ENCODE measurements at regions not wholly inside any gene's neighbourhood (a gene's known extent, or its start where the extent isn't known, plus 50 kb on each side); places are given as distances from the start of the nearest gene placed in this dataset.

DNA sequence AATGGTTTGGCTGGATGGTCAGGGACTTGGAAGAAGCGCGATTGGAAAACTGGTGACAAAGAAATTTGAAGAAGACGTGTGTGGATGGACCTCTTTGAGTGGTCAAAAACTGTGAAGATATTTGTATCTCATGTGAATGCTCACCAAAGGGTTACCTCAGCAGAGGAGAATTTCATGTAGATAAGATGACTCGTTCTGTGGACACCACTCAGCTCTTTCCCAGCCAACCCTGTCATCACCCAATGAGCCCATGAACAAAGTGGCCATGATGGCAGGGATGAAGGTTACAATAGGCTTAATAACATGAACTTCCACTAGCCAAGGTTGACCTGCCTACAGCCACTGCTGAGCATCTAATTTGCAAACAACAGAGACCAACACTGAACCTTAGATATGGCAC, 248.3 kb downstream of the KCNE4 start:
- no peak for DNase-seq (ENCODE audit: low spot score)
- ATAC-seq (ENCODE audit: low read depth) = no peak
- Histone ChIP-seq H3K27ac (ENCODE audit: poor library complexity, severe bottlenecking) (no peak overlapping the region), H3K27me3 (ENCODE audit: insufficient read depth, poor library complexity, severe bottlenecking) (no peaks in the 10 kb centered on the region), H3K9me3 (ENCODE audit: severe bottlenecking) (no peaks in the 10 kb centered on the region), H3K4me3 (ENCODE audit: severe bottlenecking) (no peak overlapping the region), H3K36me3 (ENCODE audit: low read depth) (no peaks in the 10 kb centered on the region), H3K4me1 (ENCODE audit: insufficient read depth, poor library complexity, severe bottlenecking) (no peaks in the 10 kb centered on the region)
- TF ChIP-seq, protein P1, sequence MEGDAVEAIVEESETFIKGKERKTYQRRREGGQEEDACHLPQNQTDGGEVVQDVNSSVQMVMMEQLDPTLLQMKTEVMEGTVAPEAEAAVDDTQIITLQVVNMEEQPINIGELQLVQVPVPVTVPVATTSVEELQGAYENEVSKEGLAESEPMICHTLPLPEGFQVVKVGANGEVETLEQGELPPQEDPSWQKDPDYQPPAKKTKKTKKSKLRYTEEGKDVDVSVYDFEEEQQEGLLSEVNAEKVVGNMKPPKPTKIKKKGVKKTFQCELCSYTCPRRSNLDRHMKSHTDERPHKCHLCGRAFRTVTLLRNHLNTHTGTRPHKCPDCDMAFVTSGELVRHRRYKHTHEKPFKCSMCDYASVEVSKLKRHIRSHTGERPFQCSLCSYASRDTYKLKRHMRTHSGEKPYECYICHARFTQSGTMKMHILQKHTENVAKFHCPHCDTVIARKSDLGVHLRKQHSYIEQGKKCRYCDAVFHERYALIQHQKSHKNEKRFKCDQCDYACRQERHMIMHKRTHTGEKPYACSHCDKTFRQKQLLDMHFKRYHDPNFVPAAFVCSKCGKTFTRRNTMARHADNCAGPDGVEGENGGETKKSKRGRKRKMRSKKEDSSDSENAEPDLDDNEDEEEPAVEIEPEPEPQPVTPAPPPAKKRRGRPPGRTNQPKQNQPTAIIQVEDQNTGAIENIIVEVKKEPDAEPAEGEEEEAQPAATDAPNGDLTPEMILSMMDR (IDR thresholded peaks at IDR 0.05; ENCODE audit: poor library complexity, severe bottlenecking) = no peak

DNA sequence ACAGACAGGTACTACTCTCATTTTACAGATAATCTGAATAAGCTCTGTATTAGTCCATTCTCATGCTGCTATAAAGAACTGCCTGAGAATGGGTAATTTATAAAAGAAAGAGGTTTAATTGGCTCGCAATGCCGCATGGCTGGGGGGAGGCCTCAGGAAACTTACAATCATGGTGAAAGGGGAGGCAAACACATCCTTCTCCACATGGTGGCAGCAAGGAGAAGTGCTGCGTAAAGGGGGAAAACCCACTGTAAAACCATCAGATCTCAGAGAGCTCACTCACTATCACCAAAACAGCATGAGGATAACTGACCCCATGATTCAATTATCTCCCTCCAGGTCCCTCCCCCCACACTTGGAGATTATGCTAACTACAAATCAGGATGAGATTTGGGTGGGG, 254.4 kb downstream of the KCNE4 start:
- H3K27me3 ChIP-seq (ENCODE audit: insufficient read depth, poor library complexity, severe bottlenecking) = no peaks in the 10 kb centered on the region
- no peak for ATAC-seq (ENCODE audit: low read depth)
- H3K27ac ChIP-seq (ENCODE audit: poor library complexity, severe bottlenecking) = no peak overlapping the region
- no peaks in the 10 kb centered on the region for H3K36me3 ChIP-seq (ENCODE audit: low read depth)
- H3K4me1 ChIP-seq (ENCODE audit: insufficient read depth, poor library complexity, severe bottlenecking) = no peaks in the 10 kb centered on the region
- TF ChIP-seq, protein P1 (IDR thresholded peaks at IDR 0.05; ENCODE audit: poor library complexity, severe bottlenecking) = peak; percentile 55
- no peak overlapping the region for H3K4me3 ChIP-seq (ENCODE audit: severe bottlenecking)
- H3K9me3 ChIP-seq (ENCODE audit: severe bottlenecking) = no peaks in the 10 kb centered on the region
- DNase-seq (ENCODE audit: low spot score) = no peak

- ATAC-seq (ENCODE audit: low read depth) (no peak), DNase-seq (ENCODE audit: low spot score) (no peak)
- Histone ChIP-seq H3K4me3 (ENCODE audit: severe bottlenecking) (no peak overlapping the region), H3K27me3 (ENCODE audit: insufficient read depth, poor library complexity, severe bottlenecking) (no peaks in the 10 kb centered on the region), H3K27ac (ENCODE audit: poor library complexity, severe bottlenecking) (no peak overlapping the region), H3K9me3 (ENCODE audit: severe bottlenecking) (no peaks in the 10 kb centered on the region), H3K36me3 (ENCODE audit: low read depth) (no peaks in the 10 kb centered on the region), H3K4me1 (ENCODE audit: insufficient read depth, poor library complexity, severe bottlenecking) (no peaks in the 10 kb centered on the region)
- TF ChIP-seq, protein P1 (IDR thresholded peaks at IDR 0.05; ENCODE audit: poor library complexity, severe bottlenecking) = no peak
Measured at GRCh38 chr2:223311889-223312680, 260.1 kb downstream of the KCNE4 start.

GRCh38 chr2:223313101-223313500, 261.1 kb downstream of the KCNE4 start:
- Histone ChIP-seq H3K4me1 (ENCODE audit: insufficient read depth, poor library complexity, severe bottlenecking) (no peaks in the 10 kb centered on the region), H3K27ac (ENCODE audit: poor library complexity, severe bottlenecking) (no peak overlapping the region), H3K27me3 (ENCODE audit: insufficient read depth, poor library complexity, severe bottlenecking) (no peaks in the 10 kb centered on the region), H3K9me3 (ENCODE audit: severe bottlenecking) (no peaks in the 10 kb centered on the region), H3K36me3 (ENCODE audit: low read depth) (no peaks in the 10 kb centered on the region), H3K4me3 (ENCODE audit: severe bottlenecking) (no peak overlapping the region)
- no peak for ATAC-seq (ENCODE audit: low read depth)
- TF ChIP-seq, protein P1 (IDR thresholded peaks at IDR 0.05; ENCODE audit: poor library complexity, severe bottlenecking) = no peak
- DNase-seq (ENCODE audit: low spot score) = no peak

GRCh38 chr2:223314811-223315210, 262.8 kb downstream of the KCNE4 start:
- Histone ChIP-seq H3K4me1 (ENCODE audit: insufficient read depth, poor library complexity, severe bottlenecking) (no peaks in the 10 kb centered on the region), H3K36me3 (ENCODE audit: low read depth) (no peaks in the 10 kb centered on the region), H3K27me3 (ENCODE audit: insufficient read depth, poor library complexity, severe bottlenecking) (no peaks in the 10 kb centered on the region), H3K9me3 (ENCODE audit: severe bottlenecking) (no peaks in the 10 kb centered on the region), H3K4me3 (ENCODE audit: severe bottlenecking) (no peak overlapping the region), H3K27ac (ENCODE audit: poor library complexity, severe bottlenecking) (no peak overlapping the region)
- TF ChIP-seq, protein P1 (IDR thresholded peaks at IDR 0.05; ENCODE audit: poor library complexity, severe bottlenecking) = no peak
- ATAC-seq (ENCODE audit: low read depth) (no peak), DNase-seq (ENCODE audit: low spot score) (no peak)

Measured in RWPE2 (cell line).